HG03045 (cell line): ENCODE measurements at regions not wholly inside any gene's neighbourhood (a gene's known extent, or its start where the extent isn't known, plus 50 kb on each side); places are given as distances from the start of the nearest gene placed in this dataset.

ENCODE experiments used
- ATAC-seq: cut with Tn5 transposase; IDR thresholded peaks from one replicate; pipeline ENCODE4 v1.9.1; 2021; ENCODE audit warnings: mild to moderate bottlenecking, moderate library complexity; ENCODE audit not compliant: unreplicated experiment

- ATAC-seq, result no peak
Measured at GRCh38 chr1:164233149-164233548, 325.8 kb upstream of the PBX1 start.

- ATAC-seq, result no peak
Measured at GRCh38 chr1:164240081-164240480, 318.9 kb upstream of the PBX1 start.

GRCh38 chr1:164250365-164250764, 308.6 kb upstream of the PBX1 start:
- no peak for ATAC-seq

- no peak for ATAC-seq
Measured at GRCh38 chr1:164256456-164256855, 302.5 kb upstream of the PBX1 start.

- ATAC-seq, result no peak
Measured at GRCh38 chr1:164261691-164262240, 297.2 kb upstream of the PBX1 start.

GRCh38 chr1:164263540-164263939, 295.4 kb upstream of the PBX1 start:
- no peak for ATAC-seq

- ATAC-seq, result no peak
Measured at GRCh38 chr1:164265232-164265631, 293.8 kb upstream of the PBX1 start.

GRCh38 chr1:164272156-164272555, 286.8 kb upstream of the PBX1 start:
- no peak for ATAC-seq

GRCh38 chr1:164296172-164296571, 262.8 kb upstream of the PBX1 start:
- ATAC-seq, result no peak

- ATAC-seq, result no peak
Measured at GRCh38 chr1:164308101-164308500, 250.9 kb upstream of the PBX1 start.

- no peak for ATAC-seq
Measured at GRCh38 chr1:164310166-164310565, 248.8 kb upstream of the PBX1 start.

- no peak for ATAC-seq
Measured at GRCh38 chr1:164311377-164311776, 247.6 kb upstream of the PBX1 start.

- no peak for ATAC-seq
Measured at GRCh38 chr1:164320790-164321731, 237.9 kb upstream of the PBX1 start.

- ATAC-seq, result no peak
Measured at GRCh38 chr1:164325786-164326185, 233.2 kb upstream of the PBX1 start.

- no peak for ATAC-seq
Measured at GRCh38 chr1:164333387-164333786, 225.6 kb upstream of the PBX1 start.

- ATAC-seq, result no peak
Measured at GRCh38 chr1:164337394-164337793, 221.6 kb upstream of the PBX1 start.

GRCh38 chr1:164337885-164338284, 221.1 kb upstream of the PBX1 start:
- no peak for ATAC-seq

GRCh38 chr1:164343189-164343588, 215.8 kb upstream of the PBX1 start:
- ATAC-seq, result no peak

GRCh38 chr1:164347980-164348379, 211.0 kb upstream of the PBX1 start:
- ATAC-seq, result no peak

GRCh38 chr1:164356511-164356910, 202.5 kb upstream of the PBX1 start:
- ATAC-seq, result no peak

- no peak for ATAC-seq
Measured at GRCh38 chr1:164360265-164360664, 198.7 kb upstream of the PBX1 start.

- no peak for ATAC-seq
Measured at GRCh38 chr1:164361927-164362326, 197.1 kb upstream of the PBX1 start.
